ENCODE measurements at regions not wholly inside any gene's neighbourhood (a gene's known extent, or its start where the extent isn't known, plus 50 kb on each side); places are given as distances from the start of the nearest gene placed in this dataset.

DNA sequence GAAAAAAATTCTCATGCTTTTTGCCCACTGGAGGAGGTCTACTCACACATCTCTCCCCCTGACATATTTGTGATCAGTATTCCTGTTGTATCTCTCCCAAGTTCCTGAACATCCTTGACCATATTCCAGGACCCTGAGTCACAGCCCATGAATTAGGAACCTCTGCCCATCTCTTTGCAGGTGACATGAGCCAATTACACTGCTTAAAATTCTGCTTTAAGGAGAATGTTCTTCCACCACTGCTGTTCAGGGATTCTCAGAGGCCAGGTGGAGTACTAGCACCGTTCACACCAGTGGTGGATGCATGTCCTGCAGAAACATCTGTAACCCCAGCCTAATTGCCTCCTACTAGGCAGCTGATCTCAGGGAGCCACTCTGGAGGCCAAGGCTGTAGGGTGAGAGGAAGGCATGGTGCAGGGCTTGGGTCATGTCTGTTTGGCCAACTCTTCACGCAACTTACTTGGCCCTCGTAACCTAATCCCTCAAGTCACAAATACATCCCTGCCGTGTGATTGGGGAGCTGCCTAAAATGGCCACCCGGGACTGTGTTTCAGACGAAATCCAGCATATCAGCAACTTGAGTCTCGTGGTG is 104.8 kb downstream of the GGTLC2 start:
- no peaks in the 10 kb centered on the region for H3K36me3 ChIP-seq (replicated peaks in 1 of 2; ENCODE audit: control insufficient read depth in 1 of 2, insufficient read depth in 2 of 2, low read length in 2 of 2)
- H3K4me1 ChIP-seq (ENCODE audit: insufficient read depth, low read length): no peaks in the 10 kb centered on the region
- H3K79me2 ChIP-seq (ENCODE audit: insufficient read depth, low read length): no peaks in the 10 kb centered on the region
- no peak overlapping the region for H3K4me3 ChIP-seq (replicated peaks in 1 of 3; ENCODE audit: insufficient read depth in 1 of 3, low read depth in 2 of 3, low read length in 3 of 3)
- no peaks in the 10 kb centered on the region; the same call in 1 of the 2 replicates for H4K20me1 ChIP-seq (ENCODE audit: insufficient read depth, low read length)
- in situ Hi-C loops (cut with HindIII; ENCODE audit: extremely low pct_ligation_motif_present, low pct_unique_long_range_greater_than_20kb): no loop called here
- FAIRE-seq (no peak), ATAC-seq (no peak), DNase-seq (ENCODE audit: low spot score) (no peak)
- H3K27ac ChIP-seq (ENCODE audit: extremely low read length, insufficient read depth, low read length): no peak overlapping the region
- H3K9me3 ChIP-seq (ENCODE audit: low read length): no peaks in the 10 kb centered on the region
- BruUV-seq (replicated peaks): no TSS peak
- TF ChIP-seq, protein P1, sequence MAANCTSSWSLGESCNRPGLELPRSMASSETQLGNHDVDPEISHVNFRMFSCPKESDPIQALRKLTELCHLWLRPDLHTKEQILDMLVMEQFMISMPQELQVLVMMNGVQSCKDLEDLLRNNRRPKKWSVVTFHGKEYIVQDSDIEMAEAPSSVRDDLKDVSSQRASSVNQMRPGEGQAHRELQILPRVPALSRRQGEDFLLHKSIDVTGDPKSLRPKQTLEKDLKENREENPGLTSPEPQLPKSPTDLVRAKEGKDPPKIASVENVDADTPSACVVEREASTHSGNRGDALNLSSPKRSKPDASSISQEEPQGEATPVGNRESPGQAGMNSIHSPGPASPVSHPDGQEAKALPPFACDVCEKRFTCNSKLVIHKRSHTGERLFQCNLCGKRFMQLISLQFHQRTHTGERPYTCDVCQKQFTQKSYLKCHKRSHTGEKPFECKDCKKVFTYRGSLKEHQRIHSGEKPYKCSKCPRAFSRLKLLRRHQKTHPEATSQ (CRISPR knock-in tag; IDR thresholded peaks at IDR 0.05; ENCODE audit: borderline replicate concordance): no peak
- TF ChIP-seq FOXA1 (IDR thresholded peaks at IDR 0.05) (no peak), FOXA1 (CRISPR knock-in tag; IDR thresholded peaks at IDR 0.05) (no peak), SPEN (CRISPR knock-in tag; IDR thresholded peaks at IDR 0.05; ENCODE audit: low read depth) (no peak), SMARCC2 (IDR thresholded peaks at IDR 0.05) (no peak), SSRP1 (CRISPR knock-in tag; IDR thresholded peaks at IDR 0.05) (no peak), TARDBP (CRISPR knock-in tag; IDR thresholded peaks at IDR 0.05) (no peak), PAWR (CRISPR knock-in tag; IDR thresholded peaks at IDR 0.05; ENCODE audit: borderline replicate concordance) (no peak), ZNF672 (CRISPR knock-in tag; IDR thresholded peaks at IDR 0.05) (no peak)
- TF ChIP-seq, protein P2, sequence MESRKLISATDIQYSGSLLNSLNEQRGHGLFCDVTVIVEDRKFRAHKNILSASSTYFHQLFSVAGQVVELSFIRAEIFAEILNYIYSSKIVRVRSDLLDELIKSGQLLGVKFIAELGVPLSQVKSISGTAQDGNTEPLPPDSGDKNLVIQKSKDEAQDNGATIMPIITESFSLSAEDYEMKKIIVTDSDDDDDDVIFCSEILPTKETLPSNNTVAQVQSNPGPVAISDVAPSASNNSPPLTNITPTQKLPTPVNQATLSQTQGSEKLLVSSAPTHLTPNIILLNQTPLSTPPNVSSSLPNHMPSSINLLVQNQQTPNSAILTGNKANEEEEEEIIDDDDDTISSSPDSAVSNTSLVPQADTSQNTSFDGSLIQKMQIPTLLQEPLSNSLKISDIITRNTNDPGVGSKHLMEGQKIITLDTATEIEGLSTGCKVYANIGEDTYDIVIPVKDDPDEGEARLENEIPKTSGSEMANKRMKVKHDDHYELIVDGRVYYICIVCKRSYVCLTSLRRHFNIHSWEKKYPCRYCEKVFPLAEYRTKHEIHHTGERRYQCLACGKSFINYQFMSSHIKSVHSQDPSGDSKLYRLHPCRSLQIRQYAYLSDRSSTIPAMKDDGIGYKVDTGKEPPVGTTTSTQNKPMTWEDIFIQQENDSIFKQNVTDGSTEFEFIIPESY (CRISPR knock-in tag; IDR thresholded peaks at IDR 0.05): no peak
- TF ChIP-seq, protein P3, sequence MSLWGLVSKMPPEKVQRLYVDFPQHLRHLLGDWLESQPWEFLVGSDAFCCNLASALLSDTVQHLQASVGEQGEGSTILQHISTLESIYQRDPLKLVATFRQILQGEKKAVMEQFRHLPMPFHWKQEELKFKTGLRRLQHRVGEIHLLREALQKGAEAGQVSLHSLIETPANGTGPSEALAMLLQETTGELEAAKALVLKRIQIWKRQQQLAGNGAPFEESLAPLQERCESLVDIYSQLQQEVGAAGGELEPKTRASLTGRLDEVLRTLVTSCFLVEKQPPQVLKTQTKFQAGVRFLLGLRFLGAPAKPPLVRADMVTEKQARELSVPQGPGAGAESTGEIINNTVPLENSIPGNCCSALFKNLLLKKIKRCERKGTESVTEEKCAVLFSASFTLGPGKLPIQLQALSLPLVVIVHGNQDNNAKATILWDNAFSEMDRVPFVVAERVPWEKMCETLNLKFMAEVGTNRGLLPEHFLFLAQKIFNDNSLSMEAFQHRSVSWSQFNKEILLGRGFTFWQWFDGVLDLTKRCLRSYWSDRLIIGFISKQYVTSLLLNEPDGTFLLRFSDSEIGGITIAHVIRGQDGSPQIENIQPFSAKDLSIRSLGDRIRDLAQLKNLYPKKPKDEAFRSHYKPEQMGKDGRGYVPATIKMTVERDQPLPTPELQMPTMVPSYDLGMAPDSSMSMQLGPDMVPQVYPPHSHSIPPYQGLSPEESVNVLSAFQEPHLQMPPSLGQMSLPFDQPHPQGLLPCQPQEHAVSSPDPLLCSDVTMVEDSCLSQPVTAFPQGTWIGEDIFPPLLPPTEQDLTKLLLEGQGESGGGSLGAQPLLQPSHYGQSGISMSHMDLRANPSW (CRISPR knock-in tag; IDR thresholded peaks at IDR 0.05; ENCODE audit: borderline replicate concordance): no peak
- H3K9ac ChIP-seq (ENCODE audit: insufficient read depth, low read depth, low read length): no peak overlapping the region
- no peak overlapping the region for H3K4me2 ChIP-seq (ENCODE audit: low read depth, low read length)
- H3K27me3 ChIP-seq (ENCODE audit: control insufficient read depth in 1 of 2, insufficient read depth in 2 of 2, low read length in 2 of 2): peaks cover 0 to 10% of the 10 kb centered on the region in 2 experiments; a peak in 3 of 5 replicates
- no peak overlapping the region for H2AFZ ChIP-seq (ENCODE audit: low read length)
- POLR2A ChIA-PET: no interaction called here
- intact Hi-C loops (cut with micrococcal nuclease; ENCODE audit: unreplicated experiment): no loop called here
- 0% methylated on average over 6 of the region's 7 CpGs for WGBS (ENCODE audit: low lambda C conversion rate)
- CTCF ChIA-PET (ENCODE audit: low intra/inter-chr PET ratio, low total read pairs): interaction anchor here (1.7 kb wide), 1 partner anchor 57 kb away, joined by 5 read pairs; no protein-coding TSS in a partner anchor

Data from HepG2 (cell line).